Hematopoietic multipotent progenitor cell treated with erythropoietin and hydrocortisone succinate and interleukin-3 and kit ligand, for 17 days (in vitro differentiated cells): ENCODE measurements at regions not wholly inside any gene's neighbourhood (a gene's known extent, or its start where the extent isn't known, plus 50 kb on each side); places are given as distances from the start of the nearest gene placed in this dataset.
"Not testable (repeated sequence)": the region's sequence is repeated elsewhere in the genome, so short reads cannot be mapped to it uniquely, and the experiment has no call there.

Experiments used
- DNase-seq: peaks from one replicate; pipeline ENCODE4 v3.0.0-alpha.2; 2015; ENCODE audit warnings: low spot score

DNA sequence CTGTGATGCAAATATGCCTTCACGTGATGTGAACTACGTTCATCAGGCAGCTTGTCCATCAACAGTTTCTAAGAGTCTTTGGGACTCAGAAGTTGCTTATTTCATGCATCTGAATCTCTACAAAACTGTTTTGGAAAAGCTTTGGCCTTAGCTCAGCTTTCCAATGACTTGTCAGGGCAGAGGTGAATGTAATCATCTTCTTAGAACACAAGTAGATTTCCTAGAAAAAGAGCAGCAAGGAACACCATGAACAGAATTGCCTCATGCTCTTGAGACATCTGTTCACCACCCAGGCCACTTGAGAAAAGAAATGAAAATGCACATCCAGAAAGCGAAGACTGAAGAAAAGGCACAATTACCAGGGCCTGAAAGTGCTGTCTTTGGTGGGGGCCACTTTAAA, 105.8 kb upstream of the PDHA1 start:
- DNase-seq = no peak

DNA sequence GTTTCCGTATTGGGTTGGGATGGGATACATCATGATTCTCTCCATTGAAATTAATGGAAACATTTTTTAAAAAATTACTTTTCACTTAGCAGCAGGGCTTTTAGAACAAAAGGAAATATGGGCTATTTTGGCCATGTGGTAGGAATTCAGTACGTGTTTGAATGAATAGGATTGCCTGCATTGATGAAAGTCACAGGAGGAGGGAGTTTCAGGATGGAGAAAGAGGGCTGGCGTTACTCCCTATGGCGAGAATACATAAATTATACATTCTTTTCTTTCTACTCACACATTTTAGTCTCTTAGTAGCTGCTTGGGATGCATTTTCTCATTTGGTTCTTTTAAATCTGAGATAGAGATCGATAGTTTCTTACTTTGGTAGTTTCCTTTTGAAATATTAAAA, 100.3 kb upstream of the PDHA1 start:
- DNase-seq = no peak

- not testable (repeated sequence) for DNase-seq
Measured at GRCh38 chrX:19244921-19245320, 98.8 kb upstream of the PDHA1 start.

GRCh38 chrX:19245711-19246269, 97.9 kb upstream of the PDHA1 start:
- no peak for DNase-seq

- no peak for DNase-seq
Measured at GRCh38 chrX:19256986-19257385, 86.7 kb upstream of the PDHA1 start.

GRCh38 chrX:19261026-19261425, 82.7 kb upstream of the PDHA1 start:
- DNase-seq = not testable (repeated sequence)

DNA sequence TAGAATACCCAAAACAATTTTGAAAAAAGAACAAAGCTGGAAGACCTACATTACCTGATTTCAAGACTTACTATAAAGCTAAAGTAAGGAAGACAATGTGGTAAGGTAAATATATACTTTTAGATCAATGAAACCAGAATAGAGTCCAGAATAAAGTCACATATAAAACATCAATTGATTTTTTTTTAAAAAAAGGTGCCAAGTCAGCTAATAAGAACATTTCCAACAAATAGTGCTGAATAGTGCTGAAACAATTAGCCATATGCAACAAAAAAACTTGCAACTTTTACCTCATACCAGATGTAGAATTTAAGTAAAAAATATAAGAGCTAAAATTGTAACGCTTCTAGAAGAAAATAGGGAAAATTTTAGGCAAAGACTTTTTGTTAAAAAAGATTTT, 73.0 kb upstream of the PDHA1 start:
- no peak for DNase-seq

- no peak for DNase-seq
Measured at GRCh38 chrX:19272452-19272851, 71.3 kb upstream of the PDHA1 start.

- no peak for DNase-seq
Measured at GRCh38 chrX:19280636-19281035, 63.1 kb upstream of the PDHA1 start.

DNA sequence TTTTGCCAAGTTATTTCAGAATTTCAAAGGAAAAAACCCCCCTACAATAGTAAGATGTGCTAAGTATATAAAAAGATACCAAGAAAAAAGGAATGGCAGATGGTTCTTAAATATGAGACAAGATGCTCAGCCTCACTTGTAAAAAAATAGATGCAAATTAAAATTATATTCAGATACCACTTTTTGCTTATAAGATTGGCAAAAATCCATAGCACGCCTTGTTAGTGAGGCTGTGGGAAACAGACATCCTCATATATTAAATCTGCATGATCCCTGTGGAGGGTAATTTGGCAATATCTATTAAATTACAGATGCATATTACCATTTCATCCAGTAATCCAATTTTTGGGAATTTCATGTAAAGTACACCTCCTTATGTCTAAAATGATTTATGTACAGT, 62.5 kb upstream of the PDHA1 start:
- no peak for DNase-seq

DNA sequence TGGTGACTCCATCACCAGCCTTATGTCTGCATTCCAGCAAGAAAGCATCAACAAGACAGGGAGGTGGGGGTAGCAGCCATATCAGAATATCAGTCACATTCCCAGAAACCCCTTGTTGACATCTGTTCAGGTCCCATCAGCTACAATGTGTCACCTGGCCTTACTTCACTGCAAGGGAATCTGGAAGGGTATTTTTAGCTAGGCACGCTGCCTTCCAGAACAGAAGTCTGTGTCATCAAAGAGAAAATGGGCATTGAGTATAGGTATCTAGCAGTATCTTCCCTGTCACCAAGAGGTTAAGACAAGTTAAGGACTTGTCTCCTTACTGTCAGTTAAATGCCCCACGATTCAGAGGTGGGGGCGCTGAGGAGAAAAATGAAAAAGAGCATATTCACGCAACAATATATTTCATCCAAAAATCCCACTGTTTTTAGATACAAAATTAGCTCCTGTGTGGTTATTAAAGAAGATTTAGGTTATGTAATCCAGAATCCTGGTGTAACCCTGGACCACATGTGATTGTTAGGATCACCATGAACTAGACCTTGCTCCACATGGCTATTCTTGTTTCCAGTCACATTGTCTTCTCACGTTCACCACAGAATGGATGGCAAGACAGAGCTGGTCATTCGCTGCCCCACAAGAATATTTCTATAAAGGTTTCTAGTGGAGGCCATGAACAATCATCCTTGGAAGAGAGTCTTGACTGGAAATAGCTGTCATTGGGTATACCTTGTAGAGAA, 60.0 kb upstream of the PDHA1 start:
- DNase-seq = no peak

DNA sequence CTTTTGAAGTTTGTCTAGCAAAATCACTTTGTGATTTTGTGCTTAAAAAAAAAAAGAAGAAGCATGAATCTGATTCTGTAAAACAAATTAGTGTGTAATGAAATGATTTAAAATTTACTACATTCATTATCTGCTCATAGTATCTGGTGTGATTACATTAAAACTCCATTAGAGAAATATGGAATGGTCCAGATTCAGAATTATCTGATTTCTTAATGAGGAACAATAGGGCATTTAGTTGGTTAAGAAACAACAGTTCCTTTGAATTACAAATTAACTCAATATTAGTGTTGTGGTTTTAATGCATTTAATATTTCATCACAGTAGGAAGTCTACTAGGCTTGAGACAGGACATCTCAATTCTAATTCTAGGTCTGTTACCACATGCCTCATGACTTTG, 57.9 kb upstream of the PDHA1 start:
- DNase-seq = no peak

GRCh38 chrX:19291086-19291485, 52.6 kb upstream of the PDHA1 start:
- DNase-seq = no peak

GRCh38 chrX:19293606-19294325, 50.0 kb upstream of the PDHA1 start:
- DNase-seq = no peak
